ENCODE measurements at regions not wholly inside any gene's neighbourhood (a gene's known extent, or its start where the extent isn't known, plus 50 kb on each side); places are given as distances from the start of the nearest gene placed in this dataset.

- DNase-seq (ENCODE audit: insufficient read length, low spot score) (no peak), FAIRE-seq (no peak)
- no peak for TF ChIP-seq CTCF (IDR thresholded peaks at IDR 0.05; ENCODE audit: insufficient read depth, missing control alignments)
Measured at GRCh38 chr16:66049865-66050264, 316.6 kb upstream of the CDH5 start.

GRCh38 chr16:66045626-66046025, 320.9 kb upstream of the CDH5 start:
- no peak for TF ChIP-seq CTCF (IDR thresholded peaks at IDR 0.05; ENCODE audit: insufficient read depth, missing control alignments)
- DNase-seq (ENCODE audit: insufficient read length, low spot score), result no peak
- no peak for FAIRE-seq

- FAIRE-seq (no peak), DNase-seq (ENCODE audit: insufficient read length, low spot score) (no peak)
Measured at GRCh38 chr16:66044556-66044955, 321.9 kb upstream of the CDH5 start.

GRCh38 chr16:66044089-66044488, 322.4 kb upstream of the CDH5 start:
- FAIRE-seq, result no peak
- DNase-seq (ENCODE audit: insufficient read length, low spot score), result no peak
- TF ChIP-seq CTCF (IDR thresholded peaks at IDR 0.05; ENCODE audit: insufficient read depth, missing control alignments), result no peak

More at GRCh38 chr16:66044556-66044955, 321.9 kb upstream of the CDH5 start:
- no peak for TF ChIP-seq CTCF (IDR thresholded peaks at IDR 0.05; ENCODE audit: insufficient read depth, missing control alignments)

- FAIRE-seq (no peak), DNase-seq (ENCODE audit: insufficient read length, low spot score) (no peak)
- no peak for TF ChIP-seq CTCF (IDR thresholded peaks at IDR 0.05; ENCODE audit: insufficient read depth, missing control alignments)
Measured at GRCh38 chr16:66043326-66043725, 323.2 kb upstream of the CDH5 start.

GRCh38 chr16:66042341-66042740, 324.1 kb upstream of the CDH5 start:
- no peak for TF ChIP-seq CTCF (IDR thresholded peaks at IDR 0.05; ENCODE audit: insufficient read depth, missing control alignments)
- DNase-seq (ENCODE audit: insufficient read length, low spot score) (no peak), FAIRE-seq (no peak)

- FAIRE-seq, result no peak
- no peak for TF ChIP-seq CTCF (IDR thresholded peaks at IDR 0.05; ENCODE audit: insufficient read depth, missing control alignments)
- DNase-seq (ENCODE audit: insufficient read length, low spot score), result no peak
Measured at GRCh38 chr16:66041907-66042306, 324.6 kb upstream of the CDH5 start.

All from D721Med (cell line).